ENCODE measurements at regions not wholly inside any gene's neighbourhood (a gene's known extent, or its start where the extent isn't known, plus 50 kb on each side); places are given as distances from the start of the nearest gene placed in this dataset.
"Not testable (repeated sequence)": the region's sequence is repeated elsewhere in the genome, so short reads cannot be mapped to it uniquely, and the experiment has no call there.

DNA sequence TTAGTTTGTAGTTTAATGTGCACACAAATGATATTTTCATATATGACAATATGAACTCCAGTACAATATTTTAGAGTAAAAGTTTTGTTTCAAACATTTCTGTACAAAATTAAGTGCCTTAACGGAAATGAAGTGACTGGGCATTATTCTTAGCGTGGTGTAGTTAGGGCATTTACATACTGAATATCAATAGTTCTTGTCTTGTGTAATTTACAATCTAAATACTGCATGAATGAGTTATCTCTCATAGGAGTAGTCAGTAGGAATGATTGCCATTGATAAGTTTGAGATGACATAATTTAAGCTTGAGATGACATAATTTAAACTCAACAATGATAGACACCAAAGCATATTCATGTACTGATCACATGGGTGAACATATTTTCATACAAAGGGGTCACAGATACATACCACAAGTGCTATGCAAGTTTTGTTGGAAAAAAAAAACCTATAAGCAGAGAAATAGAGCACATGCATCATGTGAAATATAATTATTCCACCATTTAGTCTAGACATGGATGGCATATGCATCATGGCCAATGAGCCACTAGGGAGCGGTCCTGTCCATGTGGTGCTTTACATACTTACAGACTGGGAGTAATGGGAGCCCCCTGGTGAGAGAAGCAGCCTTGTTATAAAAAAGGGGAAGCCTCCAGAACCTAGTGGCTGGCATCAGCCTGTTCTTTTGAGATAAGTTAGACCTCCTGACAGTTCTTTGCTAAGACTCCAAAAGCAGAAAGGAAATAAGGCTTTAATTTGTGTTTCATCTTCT lies 1523.9 kb downstream of the MAT2B start:
- no peak overlapping the region for H3K4me3 ChIP-seq (ENCODE audit: low read depth, low read length)
- no peak for DNase-seq (ENCODE audit: low read depth)
- TF ChIP-seq, protein P1, sequence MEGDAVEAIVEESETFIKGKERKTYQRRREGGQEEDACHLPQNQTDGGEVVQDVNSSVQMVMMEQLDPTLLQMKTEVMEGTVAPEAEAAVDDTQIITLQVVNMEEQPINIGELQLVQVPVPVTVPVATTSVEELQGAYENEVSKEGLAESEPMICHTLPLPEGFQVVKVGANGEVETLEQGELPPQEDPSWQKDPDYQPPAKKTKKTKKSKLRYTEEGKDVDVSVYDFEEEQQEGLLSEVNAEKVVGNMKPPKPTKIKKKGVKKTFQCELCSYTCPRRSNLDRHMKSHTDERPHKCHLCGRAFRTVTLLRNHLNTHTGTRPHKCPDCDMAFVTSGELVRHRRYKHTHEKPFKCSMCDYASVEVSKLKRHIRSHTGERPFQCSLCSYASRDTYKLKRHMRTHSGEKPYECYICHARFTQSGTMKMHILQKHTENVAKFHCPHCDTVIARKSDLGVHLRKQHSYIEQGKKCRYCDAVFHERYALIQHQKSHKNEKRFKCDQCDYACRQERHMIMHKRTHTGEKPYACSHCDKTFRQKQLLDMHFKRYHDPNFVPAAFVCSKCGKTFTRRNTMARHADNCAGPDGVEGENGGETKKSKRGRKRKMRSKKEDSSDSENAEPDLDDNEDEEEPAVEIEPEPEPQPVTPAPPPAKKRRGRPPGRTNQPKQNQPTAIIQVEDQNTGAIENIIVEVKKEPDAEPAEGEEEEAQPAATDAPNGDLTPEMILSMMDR (IDR thresholded peaks at IDR 0.05; ENCODE audit: low read depth, low read length, missing control alignments), result no peak

DNA sequence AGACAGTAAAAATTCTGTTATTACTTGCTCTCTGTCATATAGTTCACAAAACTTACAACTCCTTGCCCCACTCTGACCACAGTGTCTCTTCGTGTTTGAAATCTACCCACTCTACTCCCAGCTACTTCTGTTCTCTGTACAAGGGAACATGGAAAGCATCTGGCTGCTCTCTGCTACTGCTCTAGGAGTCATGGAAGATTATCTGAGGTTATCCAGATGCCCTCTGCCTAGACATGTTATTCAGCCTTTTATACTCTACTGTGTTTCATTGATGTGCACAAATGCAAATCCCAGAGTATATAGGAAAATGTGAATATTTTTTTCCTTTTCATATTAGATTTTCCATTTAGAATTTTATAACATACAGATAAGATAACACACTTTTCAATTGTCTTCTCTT lies 1525.6 kb downstream of the MAT2B start:
- no peak overlapping the region for H3K4me3 ChIP-seq (ENCODE audit: low read depth, low read length)
- DNase-seq (ENCODE audit: low read depth), result no peak
- TF ChIP-seq, protein P1 (IDR thresholded peaks at IDR 0.05; ENCODE audit: low read depth, low read length, missing control alignments), result no peak

DNA sequence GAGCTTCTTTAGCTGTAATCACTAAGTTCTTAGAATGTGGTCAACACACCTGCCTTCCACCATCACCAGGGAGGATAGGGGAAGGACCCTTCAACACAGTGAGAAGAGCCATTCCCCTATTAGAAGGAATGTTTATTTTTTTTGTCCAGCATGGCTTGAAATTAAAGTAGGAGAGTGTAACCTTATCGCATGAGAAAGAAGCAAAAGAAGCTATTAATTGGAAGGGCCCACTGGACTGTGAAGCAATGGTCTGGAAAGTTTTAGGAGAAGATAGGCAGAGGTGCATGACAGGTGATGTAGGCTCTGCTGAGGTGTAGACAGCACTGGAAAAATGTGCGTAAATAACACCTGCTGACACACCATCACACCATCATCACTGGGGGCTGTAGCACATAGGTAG lies 1526.0 kb downstream of the MAT2B start:
- DNase-seq (ENCODE audit: low read depth), result no peak
- H3K4me3 ChIP-seq (ENCODE audit: low read depth, low read length), result no peak overlapping the region
- TF ChIP-seq, protein P1 (IDR thresholded peaks at IDR 0.05; ENCODE audit: low read depth, low read length, missing control alignments), result no peak

DNA sequence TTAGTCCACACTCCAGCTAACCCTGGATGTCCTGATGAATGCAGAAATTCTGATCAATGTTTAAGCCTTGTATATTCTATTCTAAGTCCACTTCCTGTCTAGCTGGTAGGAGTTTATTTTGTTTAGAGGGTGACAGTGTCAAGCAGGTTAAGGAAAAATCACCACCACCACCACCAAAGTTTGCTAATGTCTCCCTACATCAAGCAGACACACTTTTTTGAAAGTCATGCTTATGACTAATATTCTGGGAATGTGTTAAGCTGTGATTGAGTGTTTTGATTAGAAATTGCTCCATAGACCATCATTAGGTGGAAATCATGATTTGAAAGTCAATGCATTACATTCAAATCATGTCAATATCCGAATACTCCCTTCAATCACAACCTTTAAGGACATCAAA lies 1530.1 kb downstream of the MAT2B start:
- H3K4me3 ChIP-seq (ENCODE audit: low read depth, low read length), result no peak overlapping the region
- DNase-seq (ENCODE audit: low read depth), result no peak
- TF ChIP-seq, protein P1 (IDR thresholded peaks at IDR 0.05; ENCODE audit: low read depth, low read length, missing control alignments), result no peak

DNA sequence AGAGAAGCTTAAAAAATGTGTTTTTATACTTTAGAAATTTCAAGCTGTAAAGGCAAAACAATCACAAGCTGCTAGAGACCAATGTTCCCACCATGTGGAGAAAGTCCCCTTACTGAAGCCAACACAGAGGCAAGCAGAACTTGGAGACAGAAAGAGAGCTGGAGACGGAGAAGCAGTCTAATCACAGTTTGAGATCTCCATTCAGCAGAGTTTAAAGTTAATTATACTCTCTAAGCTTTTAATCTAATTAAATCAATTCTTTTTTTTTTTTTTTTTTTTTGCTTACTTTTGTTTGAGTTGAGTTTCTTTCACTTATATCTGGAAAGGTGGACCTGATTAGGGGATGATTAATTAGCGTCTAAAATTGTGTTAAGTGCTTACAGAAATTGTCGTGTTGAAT lies 1534.3 kb downstream of the MAT2B start:
- TF ChIP-seq, protein P1 (IDR thresholded peaks at IDR 0.05; ENCODE audit: low read depth, low read length, missing control alignments), result no peak
- no peak for DNase-seq (ENCODE audit: low read depth)
- H3K4me3 ChIP-seq (ENCODE audit: low read depth, low read length), result no peak overlapping the region

DNA sequence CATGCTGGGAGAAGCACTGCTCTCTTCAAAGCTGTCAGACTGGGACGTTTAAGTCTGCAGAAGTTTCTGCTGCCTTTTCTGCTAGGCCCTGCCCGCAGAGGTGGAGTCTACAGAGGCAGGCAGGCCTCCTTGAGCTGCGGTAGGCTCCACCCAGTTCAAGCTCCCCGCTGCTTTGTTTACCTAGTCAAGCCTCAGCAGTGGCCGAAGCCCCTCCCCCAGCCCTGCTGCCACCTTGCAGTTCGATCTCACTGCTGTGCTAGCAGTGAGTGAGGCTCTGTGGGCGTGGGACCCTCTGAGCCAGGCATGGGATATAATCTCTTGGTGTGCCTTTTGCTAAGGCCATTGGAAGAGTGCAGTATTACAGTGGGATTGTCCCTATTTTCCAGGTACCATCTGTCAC lies 1540.5 kb downstream of the MAT2B start:
- DNase-seq (ENCODE audit: low read depth); H3K4me3 ChIP-seq (ENCODE audit: low read depth, low read length): not testable (repeated sequence)

DNA sequence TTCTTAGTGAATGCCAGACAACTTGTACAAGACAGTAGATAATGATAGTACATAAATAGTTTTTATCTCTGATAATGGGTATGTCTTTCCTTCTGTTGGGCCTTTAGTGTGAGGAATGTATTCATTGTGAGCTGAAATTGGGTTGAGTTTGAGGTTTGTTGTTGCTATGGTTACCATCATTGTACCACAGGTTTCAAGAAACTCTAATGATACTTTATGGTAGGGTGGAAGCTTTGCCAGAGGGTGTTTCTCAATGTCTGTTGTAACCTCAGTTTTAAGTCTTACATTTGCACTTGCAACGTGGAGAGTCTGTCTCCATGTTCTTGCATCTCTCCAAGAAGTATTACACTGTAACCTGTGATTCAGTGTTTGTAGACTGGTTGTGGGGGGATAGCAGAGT lies 1550.1 kb downstream of the MAT2B start:
- DNase-seq (ENCODE audit: low read depth), result no peak
- TF ChIP-seq, protein P1 (IDR thresholded peaks at IDR 0.05; ENCODE audit: low read depth, low read length, missing control alignments), result no peak
- H3K4me3 ChIP-seq (ENCODE audit: low read depth, low read length), result no peak overlapping the region

All from GM12864 (cell line).